GM19351 (cell line): ENCODE measurements at regions not wholly inside any gene's neighbourhood (a gene's known extent, or its start where the extent isn't known, plus 50 kb on each side); places are given as distances from the start of the nearest gene placed in this dataset.
A peak's percentile ranks its signal among the peaks of the same experiment; 100 is the strongest.

Experiments used
- ATAC-seq: cut with Tn5 transposase; IDR thresholded peaks from one replicate; pipeline ENCODE4 v1.9.1; 2021; ENCODE audit warnings: mild to moderate bottlenecking, moderate library complexity; ENCODE audit not compliant: unreplicated experiment

GRCh38 chr6:3997177-3997770 lies 81.7 kb downstream of the FAM217A start:
- no peak for ATAC-seq

- ATAC-seq, result no peak
Observed at GRCh38 chr6:3999800-4000661, 78.9 kb downstream of the FAM217A start.

DNA sequence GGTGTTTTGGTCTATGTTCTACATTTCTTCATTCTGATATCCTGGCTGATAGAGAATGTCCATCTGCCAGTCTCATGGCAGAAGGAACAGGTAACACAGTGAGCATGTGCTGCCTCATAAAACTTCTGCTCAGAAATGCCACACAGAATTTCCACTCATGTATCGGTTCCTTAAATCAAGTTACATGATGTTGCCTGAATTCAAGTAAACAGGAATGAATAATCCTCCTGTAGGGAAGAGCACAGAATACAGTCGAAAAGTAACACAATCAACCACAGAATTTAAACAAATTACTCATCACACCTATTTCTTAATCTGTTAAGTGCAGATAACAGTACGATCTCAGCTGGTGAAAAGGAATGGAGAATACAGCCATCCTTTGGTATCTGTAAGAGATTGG lies 74.7 kb downstream of the FAM217A start:
- no peak for ATAC-seq

GRCh38 chr6:4008324-4009047 lies 70.5 kb downstream of the FAM217A start:
- no peak for ATAC-seq

- ATAC-seq, result no peak
Observed at GRCh38 chr6:4009486-4009885, 69.5 kb downstream of the FAM217A start.

DNA sequence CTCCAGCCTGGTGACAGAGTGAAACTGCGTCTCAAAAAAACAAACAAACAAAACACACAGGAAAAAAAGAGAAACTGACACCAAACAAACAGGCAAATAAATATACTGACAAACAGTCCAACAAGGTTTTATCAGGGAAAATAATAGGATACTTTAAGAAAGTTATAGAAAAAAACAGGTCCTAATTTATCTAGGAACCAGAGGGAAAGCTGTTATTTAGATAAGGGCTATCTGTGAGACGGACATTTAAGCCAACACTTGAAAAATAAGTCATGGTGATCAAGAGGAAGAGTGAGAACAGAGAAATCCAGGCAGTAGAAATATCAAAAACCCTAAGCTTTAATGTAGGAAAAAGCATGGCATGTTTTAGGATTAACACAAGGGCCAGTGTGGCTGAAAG lies 68.9 kb downstream of the FAM217A start:
- ATAC-seq, result no peak

DNA sequence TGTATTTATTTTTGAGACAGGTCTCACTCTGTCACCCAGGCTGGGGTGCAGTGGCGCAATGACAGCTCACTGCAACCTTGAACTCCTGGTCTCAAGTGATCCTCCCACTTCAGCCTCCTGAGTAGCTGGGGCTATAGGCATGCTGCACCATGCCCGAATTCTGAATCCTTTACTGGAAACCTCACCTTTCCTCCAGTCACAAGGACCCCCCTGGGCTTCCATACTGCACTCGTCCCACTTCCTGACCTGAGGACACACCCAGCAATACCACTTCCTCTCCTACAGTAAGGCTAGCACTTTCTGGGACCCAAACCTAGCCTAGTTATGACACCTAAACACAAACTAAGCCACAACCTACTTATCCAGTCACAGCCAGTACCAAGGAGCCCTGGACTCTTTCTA lies 68.2 kb downstream of the FAM217A start:
- no peak for ATAC-seq

GRCh38 chr6:4012826-4013225 lies 66.1 kb downstream of the FAM217A start:
- no peak for ATAC-seq

DNA sequence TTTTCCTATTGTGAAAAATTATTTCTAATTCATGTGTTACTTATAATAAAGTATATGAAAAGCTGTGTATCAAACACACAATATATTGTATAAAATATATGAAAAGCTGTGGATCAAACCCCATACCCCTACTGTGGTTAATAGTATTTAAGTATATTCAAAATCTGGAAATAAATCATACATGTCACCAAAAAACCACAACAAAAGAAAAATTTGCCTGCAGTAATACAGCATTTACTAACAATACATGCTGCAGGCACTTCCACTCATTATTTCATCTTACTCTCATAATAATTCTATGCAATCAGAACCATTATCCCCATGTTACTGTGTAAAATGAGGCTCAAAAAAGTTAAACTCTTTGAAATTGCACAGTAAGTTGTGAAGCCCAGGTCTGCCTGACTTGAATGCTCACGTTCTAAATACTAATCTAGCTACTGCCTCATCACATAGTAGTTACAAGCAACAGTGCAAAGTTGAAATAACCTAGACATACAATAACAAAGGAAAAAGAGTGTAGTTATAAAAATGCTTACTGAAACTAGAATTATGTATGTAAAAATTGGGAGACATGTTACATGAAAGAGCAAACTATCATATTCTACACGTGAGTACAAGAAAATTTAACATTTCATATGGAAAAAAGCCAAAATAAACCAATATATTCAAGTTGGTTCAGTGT lies 61.7 kb downstream of the FAM217A start:
- ATAC-seq, result no peak

- ATAC-seq, result peak; percentile 20
Observed at GRCh38 chr6:4017834-4018170, 61.1 kb downstream of the FAM217A start.

DNA sequence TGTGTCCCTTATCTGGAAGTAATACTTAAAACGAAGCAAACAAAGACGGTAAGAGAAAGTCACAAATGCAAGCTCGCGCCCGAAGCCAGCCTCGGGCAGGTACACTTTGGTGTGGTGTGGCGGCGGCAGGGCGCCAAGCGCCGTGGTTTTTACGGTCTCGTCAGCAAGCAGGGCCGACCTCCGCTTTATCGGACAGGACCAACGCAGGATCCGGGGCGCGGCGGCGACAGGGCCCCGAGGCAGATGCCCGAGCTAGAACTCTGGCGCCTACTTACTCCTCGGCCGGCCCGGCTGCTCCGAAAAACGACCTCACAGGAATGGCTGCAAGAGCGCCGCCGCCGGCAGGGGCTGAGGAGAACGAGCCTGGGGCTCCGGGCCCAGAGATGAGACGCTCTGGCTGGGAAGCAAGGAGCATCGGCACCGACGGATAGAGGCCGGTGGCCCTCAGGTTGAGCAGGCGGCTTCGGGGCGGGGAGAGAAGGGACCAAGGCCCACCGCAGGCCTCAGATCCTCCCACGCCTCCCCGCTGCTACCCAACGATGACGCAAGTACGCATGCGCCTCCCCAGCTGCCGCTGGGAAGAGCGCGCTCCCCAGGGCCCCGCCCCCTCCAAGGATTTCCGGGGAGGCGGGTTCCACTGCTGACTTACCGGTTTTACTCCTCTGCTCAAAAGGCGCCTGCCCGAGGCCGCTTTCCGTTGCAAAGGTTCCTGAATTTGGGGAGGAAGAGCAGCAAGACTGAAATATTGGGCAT lies 60.6 kb downstream of the FAM217A start:
- peak; percentile 58 for ATAC-seq
